Neural progenitor cell (in vitro differentiated cells): ENCODE measurements at regions not wholly inside any gene's neighbourhood (a gene's known extent, or its start where the extent isn't known, plus 50 kb on each side); places are given as distances from the start of the nearest gene placed in this dataset.

ENCODE experiments used
- DNase-seq: peaks from one replicate; pipeline ENCODE4 v3.0.0-alpha.2; 2016; ENCODE audit warnings: low spot score
- H2AFZ ChIP-seq: fragments of 200-600 bp; sonication (generic); replicated peaks from 2 replicates; pipeline ENCODE4 v1.6.1; 2016; ENCODE audit warnings: antibody characterized with exemption
- H3F3A ChIP-seq: fragments of 200-600 bp; sonication (generic); 2 replicates; pipeline ENCODE4 v1.6.1; 2016; ENCODE audit warnings: antibody characterized with exemption, low read depth
- H3K27ac ChIP-seq: fragments of 200-600 bp; sonication (generic); 2 replicates; pipeline ENCODE4 v1.5.1; 2016; ENCODE audit warnings: mild to moderate bottlenecking
- H3K27me3 ChIP-seq: fragments of 200-600 bp; sonication (generic); 2 replicates; pipeline ENCODE4 v1.6.1; 2016; ENCODE audit warnings: mild to moderate bottlenecking, moderate library complexity
- H3K36me3 ChIP-seq: fragments of 200-600 bp; sonication (generic); 2 replicates; pipeline ENCODE4 v1.5.1; 2016
- H3K4me1 ChIP-seq: fragments of 200-600 bp; sonication (generic); 2 replicates; pipeline ENCODE4 v1.6.1; 2016; ENCODE audit warnings: mixed run types
- H3K4me2 ChIP-seq: fragments of 200-600 bp; sonication (generic); 2 replicates; pipeline ENCODE4 v1.6.1; 2016
- H3K4me3 ChIP-seq: fragments of 200-600 bp; sonication (generic); 2 replicates; pipeline ENCODE4 v1.5.1; 2016
- H3K79me2 ChIP-seq: fragments of 200-600 bp; sonication (generic); 2 replicates; pipeline ENCODE4 v1.6.1; 2016; ENCODE audit warnings: low read depth
- H3K9ac ChIP-seq: fragments of 200-600 bp; sonication (generic); 2 replicates; pipeline ENCODE4 v1.6.1; 2016
- H3K9me3 ChIP-seq: fragments of 200-600 bp; sonication (generic); 2 replicates; pipeline ENCODE4 v1.5.1; 2016; ENCODE audit warnings: low read depth
- H4K20me1 ChIP-seq: fragments of 200-600 bp; sonication (generic); 2 replicates; pipeline ENCODE4 v1.6.1; 2016; ENCODE audit warnings: low read depth
- H3K27ac Mint-ChIP-seq: 3 replicates; pipeline ENCODE4 v1.8.0; 2021; ENCODE audit warnings: mixed read lengths
- H3K27me3 Mint-ChIP-seq: 2 replicates; pipeline ENCODE4 v1.8.0; 2022; ENCODE audit warnings: low read depth, mild to moderate bottlenecking, inconsistent platforms, moderate library complexity, mixed read lengths; ENCODE audit not compliant: insufficient read depth
- H3K36me3 Mint-ChIP-seq: 3 replicates; pipeline ENCODE4 v1.8.0; 2021; ENCODE audit warnings: mixed read lengths
- H3K4me1 Mint-ChIP-seq: 3 replicates; pipeline ENCODE4 v1.8.0; 2021; ENCODE audit warnings: mixed read lengths
- H3K4me3 Mint-ChIP-seq: 3 replicates; pipeline ENCODE4 v1.8.0; 2021; ENCODE audit warnings: mild to moderate bottlenecking, moderate library complexity, mixed read lengths
- H3K9me3 Mint-ChIP-seq: 3 replicates; pipeline ENCODE4 v1.8.0; 2020; ENCODE audit warnings: mixed read lengths
- CTCF ChIP-seq: fragments of 200-600 bp; sonication (generic); IDR thresholded peaks from 2 replicates; pipeline ENCODE4 v1.5.1; 2017; ENCODE audit warnings: antibody characterized with exemption, mild to moderate bottlenecking
- EZH2 ChIP-seq: fragments of 200-600 bp; sonication (generic); IDR thresholded peaks from 2 replicates; pipeline ENCODE4 v1.6.1; 2017; ENCODE audit warnings: antibody characterized with exemption, mild to moderate bottlenecking, moderate library complexity
- EZH2phosphoT487 ChIP-seq: fragments of 200-600 bp; sonication (generic); IDR thresholded peaks from 2 replicates; pipeline ENCODE4 v1.6.1; 2017; ENCODE audit warnings: antibody characterized with exemption

DNA sequence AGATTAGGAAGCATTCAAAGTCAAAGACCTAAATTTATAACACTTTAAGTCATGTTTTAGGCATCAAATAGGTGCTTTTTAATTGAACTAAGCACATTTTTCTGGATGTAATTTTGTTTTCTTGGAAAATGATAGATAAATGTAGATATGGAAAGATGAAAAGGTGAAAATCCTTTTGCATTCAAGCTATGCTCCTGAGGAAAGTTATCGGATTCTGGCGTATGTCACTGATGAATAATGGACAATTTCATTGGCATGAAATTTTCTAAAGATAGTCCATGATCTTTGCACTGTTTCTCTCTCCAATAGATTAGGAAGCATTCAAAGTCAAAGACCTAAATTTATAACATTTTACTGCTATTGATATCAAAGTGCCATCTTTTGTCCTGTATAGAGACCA lies 444.2 kb upstream of the PABPC4L start:
- Histone ChIP-seq H3K79me2 (no peaks in the 10 kb centered on the region), H3K27me3 (no peaks in the 10 kb centered on the region), H3F3A (peaks cover 4% of the 10 kb centered on the region), H3K9me3 (no peaks in the 10 kb centered on the region), H3K4me2 (no peak overlapping the region), H3K27ac (no peak overlapping the region), H2AFZ (no peak overlapping the region), H3K4me1 (no peaks in the 10 kb centered on the region), H3K9ac (no peak overlapping the region), H3K36me3 (no peaks in the 10 kb centered on the region), H4K20me1 (no peaks in the 10 kb centered on the region), H3K4me3 (no peak overlapping the region)
- H3K4me1 Mint-ChIP-seq = no peaks in the 10 kb centered on the region
- DNase-seq = no peak
- H3K4me3 Mint-ChIP-seq = no peak overlapping the region
- TF ChIP-seq EZH2phosphoT487 (no peak), CTCF (no peak), EZH2 (no peak)
- H3K27me3 Mint-ChIP-seq = no peaks in the 10 kb centered on the region
- no peaks in the 10 kb centered on the region for H3K36me3 Mint-ChIP-seq
- peaks cover 2% of the 10 kb centered on the region for H3K9me3 Mint-ChIP-seq
- no peak overlapping the region for H3K27ac Mint-ChIP-seq

GRCh38 chr4:134636338-134637051 lies 434.9 kb upstream of the PABPC4L start:
- no peaks in the 10 kb centered on the region for H3K79me2 ChIP-seq
- Mint-ChIP-seq H3K27ac (peak overlapping the region; percentile 70), H3K9me3 (no peaks in the 10 kb centered on the region), H3K27me3 (no peaks in the 10 kb centered on the region), H3K4me3 (no peak overlapping the region), H3K4me1 (peaks cover 8% of the 10 kb centered on the region), H3K36me3 (no peaks in the 10 kb centered on the region)
- H3K4me3 ChIP-seq = no peak overlapping the region
- no peaks in the 10 kb centered on the region for H3K27me3 ChIP-seq
- TF ChIP-seq CTCF (no peak), EZH2phosphoT487 (no peak), EZH2 (no peak)
- H3K9me3 ChIP-seq = no peaks in the 10 kb centered on the region
- H3K9ac ChIP-seq = no peak overlapping the region
- no peaks in the 10 kb centered on the region for H3F3A ChIP-seq
- H3K36me3 ChIP-seq = no peaks in the 10 kb centered on the region
- DNase-seq = no peak
- no peak overlapping the region for H3K27ac ChIP-seq
- H2AFZ ChIP-seq = no peak overlapping the region
- H3K4me2 ChIP-seq = no peak overlapping the region
- no peaks in the 10 kb centered on the region for H4K20me1 ChIP-seq
- no peaks in the 10 kb centered on the region for H3K4me1 ChIP-seq

DNA sequence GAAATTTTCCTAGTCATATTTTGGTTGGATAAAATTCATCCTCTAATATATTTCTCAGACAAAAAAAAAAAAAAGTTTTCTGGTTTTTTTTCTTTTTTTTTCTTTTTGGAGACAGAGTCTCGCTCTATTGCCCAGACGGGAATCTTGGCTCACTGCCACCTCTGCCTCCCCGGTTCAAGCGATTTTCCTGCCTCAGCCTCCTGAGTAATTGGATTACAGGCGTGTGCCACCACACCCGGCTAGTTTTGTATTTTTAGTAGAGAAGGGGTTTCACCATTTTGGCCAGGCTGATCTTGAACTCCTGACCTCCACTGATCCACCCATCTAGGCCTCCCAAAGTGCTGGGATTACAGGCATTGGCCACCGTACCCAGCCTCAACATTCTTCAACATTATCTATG lies 432.7 kb upstream of the PABPC4L start:
- no peaks in the 10 kb centered on the region for H3K36me3 Mint-ChIP-seq
- peaks cover 3% of the 10 kb centered on the region for H3K9me3 Mint-ChIP-seq
- H3K27me3 Mint-ChIP-seq = peaks cover 2% of the 10 kb centered on the region
- H3K4me1 ChIP-seq = no peaks in the 10 kb centered on the region
- TF ChIP-seq CTCF = no peak
- no peak for TF ChIP-seq EZH2phosphoT487
- no peak for TF ChIP-seq EZH2
- H3K9me3 ChIP-seq = no peaks in the 10 kb centered on the region
- H3K4me3 Mint-ChIP-seq = no peak overlapping the region
- H3K4me2 ChIP-seq = no peak overlapping the region
- no peak for DNase-seq
- H3F3A ChIP-seq = no peaks in the 10 kb centered on the region
- H4K20me1 ChIP-seq = no peaks in the 10 kb centered on the region
- peaks cover 8% of the 10 kb centered on the region for H3K4me1 Mint-ChIP-seq
- H3K36me3 ChIP-seq = no peaks in the 10 kb centered on the region
- no peaks in the 10 kb centered on the region for H3K79me2 ChIP-seq
- H2AFZ ChIP-seq = no peak overlapping the region
- H3K4me3 ChIP-seq = no peak overlapping the region
- H3K9ac ChIP-seq = no peak overlapping the region
- no peak overlapping the region for H3K27ac ChIP-seq
- no peak overlapping the region for H3K27ac Mint-ChIP-seq
- H3K27me3 ChIP-seq = no peaks in the 10 kb centered on the region
